Smooth muscle cell (in vitro differentiated cells): ENCODE measurements at regions not wholly inside any gene's neighbourhood (a gene's known extent, or its start where the extent isn't known, plus 50 kb on each side); places are given as distances from the start of the nearest gene placed in this dataset.

Source experiments
- DNase-seq: peaks from one replicate; lab custom pipeline; 2025; ENCODE audit not compliant: unreplicated experiment; lab: John Stamatoyannopoulos, UW
- H2AFZ ChIP-seq: fragments of 200-600 bp; sonication (generic); 2 replicates; pipeline ENCODE4 v1.6.0; 2016; ENCODE audit warnings: antibody characterized with exemption, low read depth, mild to moderate bottlenecking
- H3F3A ChIP-seq: fragments of 200-600 bp; sonication (generic); 2 replicates; pipeline ENCODE4 v1.6.0; 2017; ENCODE audit warnings: antibody characterized with exemption, low read depth
- H3K27ac ChIP-seq: fragments of 200-600 bp; sonication (generic); 2 replicates; pipeline ENCODE4 v1.5.1; 2016; ENCODE audit warnings: low read depth, mild to moderate bottlenecking
- H3K27me3 ChIP-seq: fragments of 200-600 bp; sonication (generic); 2 replicates; pipeline ENCODE4 v1.6.1; 2016; ENCODE audit warnings: low read depth, mild to moderate bottlenecking
- H3K36me3 ChIP-seq: fragments of 200-600 bp; sonication (generic); 2 replicates; pipeline ENCODE4 v1.5.1; 2016; ENCODE audit warnings: low read depth
- H3K4me1 ChIP-seq: fragments of 200-600 bp; sonication (generic); 2 replicates; pipeline ENCODE4 v1.5.1; 2016; ENCODE audit warnings: low read depth
- H3K4me2 ChIP-seq: fragments of 200-600 bp; sonication (generic); 2 replicates; pipeline ENCODE4 v1.6.0; 2016; ENCODE audit warnings: mild to moderate bottlenecking
- H3K4me3 ChIP-seq: fragments of 200-600 bp; sonication (generic); 2 replicates; pipeline ENCODE4 v1.5.1; 2016; ENCODE audit warnings: mild to moderate bottlenecking
- H3K79me2 ChIP-seq: fragments of 200-600 bp; sonication (generic); 2 replicates; pipeline ENCODE4 v1.6.0; 2016; ENCODE audit warnings: low read depth, mild to moderate bottlenecking
- H3K9ac ChIP-seq: fragments of 200-600 bp; sonication (generic); 2 replicates; pipeline ENCODE4 v1.6.0; 2016; ENCODE audit warnings: low read depth
- H3K9me3 ChIP-seq: fragments of 200-600 bp; sonication (generic); replicated peaks from 2 replicates; pipeline ENCODE4 v1.5.1; 2016; ENCODE audit warnings: low read depth
- H4K20me1 ChIP-seq: fragments of 200-600 bp; sonication (generic); 2 replicates; pipeline ENCODE4 v1.6.0; 2016; ENCODE audit warnings: low read depth
- WGBS: methylation state at CpG from one replicate; pipeline ENCODE4 v1.1.7; 2016; ENCODE audit warnings: low lambda C conversion rate; 5-methylcytosine and 5-hydroxymethylcytosine counted together
- TF ChIP-seq, protein P1 (sequence below): fragments of 200-600 bp; sonication (generic); IDR thresholded peaks from 2 replicates; pipeline ENCODE4 v1.5.1; 2017; ENCODE audit warnings: borderline replicate concordance, mild to moderate bottlenecking, antibody characterized with exemption; ENCODE audit not compliant: insufficient read depth, poor library complexity, severe bottlenecking

DNA sequence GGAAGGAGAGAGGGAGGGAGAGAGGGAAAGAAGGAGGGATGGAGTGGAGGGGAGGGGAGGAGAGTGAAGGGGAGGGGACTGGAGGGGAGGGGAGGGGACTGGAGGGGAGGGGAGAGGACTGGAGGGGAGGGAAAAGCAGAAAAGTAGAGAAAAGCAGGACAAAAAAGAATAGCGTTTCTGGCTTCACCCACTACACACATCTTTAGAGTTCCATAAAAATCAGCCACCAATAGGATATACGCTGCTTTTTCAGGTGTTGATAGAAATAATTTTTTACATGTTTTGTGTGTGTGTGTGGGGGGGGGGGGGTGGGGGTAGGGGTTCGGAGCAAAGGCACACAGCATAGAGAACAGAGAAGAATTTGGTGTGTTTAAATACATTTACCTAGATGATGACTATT, 1259.1 kb downstream of the EPHA7 start:
- no peaks in the 10 kb centered on the region for H3K9me3 ChIP-seq
- WGBS, result 88% methylated on average over 3 of the region's 3 CpGs
- no peaks in the 10 kb centered on the region for H3K4me1 ChIP-seq
- H4K20me1 ChIP-seq, result no peaks in the 10 kb centered on the region
- H3K36me3 ChIP-seq, result no peaks in the 10 kb centered on the region
- no peak overlapping the region for H3K27ac ChIP-seq
- no peak overlapping the region for H3K9ac ChIP-seq
- no peaks in the 10 kb centered on the region for H3K27me3 ChIP-seq
- no peaks in the 10 kb centered on the region for H3F3A ChIP-seq
- H2AFZ ChIP-seq, result no peak overlapping the region
- no peaks in the 10 kb centered on the region for H3K79me2 ChIP-seq
- TF ChIP-seq, protein P1, sequence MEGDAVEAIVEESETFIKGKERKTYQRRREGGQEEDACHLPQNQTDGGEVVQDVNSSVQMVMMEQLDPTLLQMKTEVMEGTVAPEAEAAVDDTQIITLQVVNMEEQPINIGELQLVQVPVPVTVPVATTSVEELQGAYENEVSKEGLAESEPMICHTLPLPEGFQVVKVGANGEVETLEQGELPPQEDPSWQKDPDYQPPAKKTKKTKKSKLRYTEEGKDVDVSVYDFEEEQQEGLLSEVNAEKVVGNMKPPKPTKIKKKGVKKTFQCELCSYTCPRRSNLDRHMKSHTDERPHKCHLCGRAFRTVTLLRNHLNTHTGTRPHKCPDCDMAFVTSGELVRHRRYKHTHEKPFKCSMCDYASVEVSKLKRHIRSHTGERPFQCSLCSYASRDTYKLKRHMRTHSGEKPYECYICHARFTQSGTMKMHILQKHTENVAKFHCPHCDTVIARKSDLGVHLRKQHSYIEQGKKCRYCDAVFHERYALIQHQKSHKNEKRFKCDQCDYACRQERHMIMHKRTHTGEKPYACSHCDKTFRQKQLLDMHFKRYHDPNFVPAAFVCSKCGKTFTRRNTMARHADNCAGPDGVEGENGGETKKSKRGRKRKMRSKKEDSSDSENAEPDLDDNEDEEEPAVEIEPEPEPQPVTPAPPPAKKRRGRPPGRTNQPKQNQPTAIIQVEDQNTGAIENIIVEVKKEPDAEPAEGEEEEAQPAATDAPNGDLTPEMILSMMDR, result no peak
- no peak for DNase-seq
- no peak overlapping the region for H3K4me2 ChIP-seq
- no peak overlapping the region for H3K4me3 ChIP-seq

DNA sequence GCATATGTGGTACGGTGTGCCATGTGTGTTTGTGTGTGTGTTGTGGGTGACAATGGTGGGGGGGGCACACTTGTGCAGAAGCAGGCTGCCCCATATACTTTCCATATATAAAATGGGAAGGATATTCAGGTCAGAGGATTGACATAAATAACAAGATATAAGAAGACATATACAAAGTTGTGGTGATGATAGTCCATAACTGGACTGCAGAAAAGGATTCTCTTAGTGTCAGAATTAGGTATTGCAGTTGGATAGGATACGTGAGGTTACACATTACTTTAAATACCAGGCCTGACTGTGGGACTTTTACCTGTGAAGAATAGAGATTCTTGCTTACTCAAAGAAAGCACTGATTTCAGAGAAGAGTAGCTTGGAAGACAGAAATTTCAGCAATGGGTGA, 1260.3 kb downstream of the EPHA7 start:
- no peak overlapping the region for H3K27ac ChIP-seq
- no peaks in the 10 kb centered on the region for H3K9me3 ChIP-seq
- H3K79me2 ChIP-seq, result no peaks in the 10 kb centered on the region
- no peaks in the 10 kb centered on the region for H3K27me3 ChIP-seq
- TF ChIP-seq, protein P1, result no peak
- H3F3A ChIP-seq, result no peaks in the 10 kb centered on the region
- no peak for DNase-seq
- WGBS, result 68% methylated on average over 2 of the region's 2 CpGs
- H3K4me3 ChIP-seq, result no peak overlapping the region
- H3K9ac ChIP-seq, result no peak overlapping the region
- H2AFZ ChIP-seq, result no peak overlapping the region
- H4K20me1 ChIP-seq, result no peaks in the 10 kb centered on the region
- H3K4me2 ChIP-seq, result no peak overlapping the region
- no peaks in the 10 kb centered on the region for H3K4me1 ChIP-seq
- no peaks in the 10 kb centered on the region for H3K36me3 ChIP-seq

GRCh38 chr6:92150553-92150952, 1268.8 kb downstream of the EPHA7 start:
- Histone ChIP-seq H3K27me3 (no peaks in the 10 kb centered on the region), H3K79me2 (no peaks in the 10 kb centered on the region), H2AFZ (no peak overlapping the region), H3K9ac (no peak overlapping the region), H3K4me3 (no peak overlapping the region), H4K20me1 (no peaks in the 10 kb centered on the region), H3K4me1 (no peaks in the 10 kb centered on the region), H3K36me3 (no peaks in the 10 kb centered on the region), H3K9me3 (no peaks in the 10 kb centered on the region), H3K27ac (no peak overlapping the region), H3K4me2 (no peak overlapping the region), H3F3A (no peaks in the 10 kb centered on the region)
- TF ChIP-seq, protein P1, result no peak
- DNase-seq, result no peak

DNA sequence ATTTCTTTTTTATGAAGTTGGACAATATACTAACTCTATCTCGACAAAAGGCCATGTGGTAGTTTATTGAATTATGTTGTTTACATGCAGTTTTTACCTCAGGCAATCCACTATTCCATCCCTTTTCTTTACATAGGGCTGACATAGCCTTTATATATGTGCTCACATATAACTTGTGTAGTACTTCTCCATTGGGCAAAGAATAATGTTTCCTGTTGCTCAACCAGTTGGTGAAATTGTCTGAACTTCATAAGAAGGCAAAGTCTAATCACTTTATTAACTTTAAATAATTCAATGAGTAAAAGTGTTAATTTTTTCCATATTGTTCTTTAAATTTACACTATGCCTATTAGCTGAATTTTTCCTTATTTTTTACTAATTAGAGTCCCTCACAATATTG, 1272.1 kb downstream of the EPHA7 start:
- no peak overlapping the region for H3K27ac ChIP-seq
- no peak overlapping the region for H3K9ac ChIP-seq
- no peaks in the 10 kb centered on the region for H3K36me3 ChIP-seq
- H3K4me3 ChIP-seq, result no peak overlapping the region
- 93% methylated on average over 1 of the region's 1 CpG for WGBS
- no peak for DNase-seq
- no peaks in the 10 kb centered on the region for H3K4me1 ChIP-seq
- H3K27me3 ChIP-seq, result no peaks in the 10 kb centered on the region
- H3K79me2 ChIP-seq, result no peaks in the 10 kb centered on the region
- no peak overlapping the region for H3K4me2 ChIP-seq
- TF ChIP-seq, protein P1, result no peak
- H2AFZ ChIP-seq, result no peak overlapping the region
- no peaks in the 10 kb centered on the region for H3F3A ChIP-seq
- H3K9me3 ChIP-seq, result no peaks in the 10 kb centered on the region
- H4K20me1 ChIP-seq, result no peaks in the 10 kb centered on the region
